HepG2 (cell line): ENCODE measurements at regions not wholly inside any gene's neighbourhood (a gene's known extent, or its start where the extent isn't known, plus 50 kb on each side); places are given as distances from the start of the nearest gene placed in this dataset.

Experiments
- HIVEP1 ChIP-seq: sonication (generic); formaldehyde crosslinking; IDR thresholded peaks from 2 replicates; pipeline ENCODE4 v1.4.0; 2020; ENCODE audit warnings: mild to moderate bottlenecking, missing genetic modification reagents
- NR2F6 ChIP-seq, 2 experiments: IDR thresholded peaks; 2 replicates each; pipeline ENCODE4 v1.6.1; 2016; ENCODE audit warnings: antibody characterized with exemption in 1 of 2, mild to moderate bottlenecking in 1 of 2
- PHF20 ChIP-seq: sonication (generic); formaldehyde crosslinking; IDR thresholded peaks from 2 replicates; pipeline ENCODE4 v1.5.0; 2020; ENCODE audit warnings: mild to moderate bottlenecking, missing genetic modification reagents
- RAD21 ChIP-seq: fragments of 450-650 bp; formaldehyde crosslinking; IDR thresholded peaks from 2 replicates; pipeline ENCODE4 v1.5.0; 2020; ENCODE audit warnings: mild to moderate bottlenecking
- REPIN1 ChIP-seq: sonication (generic); formaldehyde crosslinking; IDR thresholded peaks from 2 replicates; pipeline ENCODE4 v1.8.0; 2022; ENCODE audit warnings: missing genetic modification reagents, low read depth, mild to moderate bottlenecking, borderline replicate concordance
- SMAD1 ChIP-seq: sonication (generic); formaldehyde crosslinking; IDR thresholded peaks from 2 replicates; pipeline ENCODE4 v1.4.0; 2020; ENCODE audit warnings: missing genetic modification reagents, low read depth, mild to moderate bottlenecking, borderline replicate concordance
- SOX5 ChIP-seq: IDR thresholded peaks from 2 replicates; pipeline ENCODE4 v1.6.1; 2016; ENCODE audit warnings: borderline replicate concordance
- TP53 ChIP-seq: sonication (generic); formaldehyde crosslinking; conservative IDR thresholded peaks from 2 replicates; pipeline ENCODE4 v1.4.0; 2020; ENCODE audit warnings: missing genetic modification reagents
- WIZ ChIP-seq: sonication (generic); formaldehyde crosslinking; IDR thresholded peaks from 2 replicates; pipeline ENCODE4 v1.5.1; 2020; ENCODE audit warnings: mild to moderate bottlenecking, missing genetic modification reagents
- ZNF230 ChIP-seq: sonication (generic); formaldehyde crosslinking; IDR thresholded peaks from 2 replicates; pipeline ENCODE4 v1.4.0; 2020; ENCODE audit warnings: mild to moderate bottlenecking, missing genetic modification reagents
- ZNF234 ChIP-seq: sonication (generic); formaldehyde crosslinking; conservative IDR thresholded peaks from 2 replicates; pipeline ENCODE4 v1.5.1; 2020; ENCODE audit warnings: mild to moderate bottlenecking, missing genetic modification reagents
- ZNF772 ChIP-seq: sonication (generic); formaldehyde crosslinking; IDR thresholded peaks from 2 replicates; pipeline ENCODE4 v1.5.0; 2020; ENCODE audit warnings: mild to moderate bottlenecking, missing genetic modification reagents
- ZNF782 ChIP-seq: sonication (generic); formaldehyde crosslinking; IDR thresholded peaks from 2 replicates; pipeline ENCODE4 v1.4.0; 2020; ENCODE audit warnings: missing genetic modification reagents, mild to moderate bottlenecking, borderline replicate concordance
- TF ChIP-seq, protein P1 (sequence below): IDR thresholded peaks from 2 replicates; pipeline ENCODE4 v1.6.1; 2016; ENCODE audit warnings: missing biosample characterization, missing genetic modification reagents, low read depth
- TF ChIP-seq, protein P2 (sequence below): IDR thresholded peaks from 2 replicates; pipeline ENCODE4 v1.6.1; 2012; ENCODE audit warnings: low read length, improper control_type of control experiment
- TF ChIP-seq, protein P3 (sequence below): IDR thresholded peaks from 2 replicates; pipeline ENCODE4 v1.6.1; 2018; ENCODE audit warnings: missing genetic modification reagents, mild to moderate bottlenecking, missing compliant biosample characterization
- TF ChIP-seq, protein P4 (sequence below): sonication (generic); formaldehyde crosslinking; IDR thresholded peaks from 2 replicates; pipeline ENCODE4 v1.8.1; 2023; ENCODE audit warnings: mild to moderate bottlenecking, missing genetic modification reagents
- TF ChIP-seq, protein P5 (sequence below): IDR thresholded peaks from 2 replicates; pipeline ENCODE4 v1.6.1; 2016; ENCODE audit warnings: mild to moderate bottlenecking
- TF ChIP-seq, protein P6 (sequence below): sonication (generic); formaldehyde crosslinking; IDR thresholded peaks from 2 replicates; pipeline ENCODE4 v1.4.0; 2020; ENCODE audit warnings: missing genetic modification reagents

DNA sequence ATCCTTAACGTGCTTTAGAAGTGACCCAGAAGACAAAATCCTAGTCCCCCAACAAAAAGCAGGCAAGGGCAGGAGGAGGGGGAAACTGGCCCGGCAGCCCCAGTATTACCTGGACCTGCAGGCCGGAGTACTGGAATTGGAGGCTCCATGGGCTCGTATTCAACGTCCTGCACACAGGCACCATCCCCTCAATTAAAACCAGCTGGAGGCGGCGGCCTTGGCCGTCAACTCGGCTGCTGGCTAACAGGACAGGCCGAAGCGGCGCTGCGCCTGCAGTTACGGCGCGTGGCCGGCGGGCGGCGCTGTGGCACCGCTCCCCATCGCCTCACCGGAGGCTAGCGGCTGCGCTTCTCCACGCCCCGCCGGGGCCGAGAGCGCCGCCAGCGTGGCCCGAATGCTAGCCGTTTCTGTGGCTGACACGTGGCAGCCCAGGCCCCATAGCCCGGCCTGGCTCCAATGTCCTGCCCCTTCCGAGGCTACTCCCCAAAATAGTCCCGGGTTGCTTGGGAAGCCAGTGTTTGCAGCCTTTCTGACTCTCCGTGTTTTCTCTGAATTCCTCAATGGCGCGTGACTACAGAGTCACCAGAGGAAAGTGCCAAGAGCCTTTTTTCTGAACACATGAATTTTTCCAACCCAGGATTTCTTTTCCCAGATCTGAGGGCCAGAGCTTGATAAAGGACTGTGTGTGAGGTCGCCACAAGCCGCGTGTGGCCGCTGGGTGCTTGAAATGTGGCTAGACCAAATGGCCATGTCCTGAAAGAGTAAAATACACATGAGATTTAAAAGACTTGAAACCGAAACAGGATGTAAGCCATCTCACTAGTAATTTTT, 82.5 kb downstream of the HHIPL2 start (continued):
- TF ChIP-seq, protein P1, sequence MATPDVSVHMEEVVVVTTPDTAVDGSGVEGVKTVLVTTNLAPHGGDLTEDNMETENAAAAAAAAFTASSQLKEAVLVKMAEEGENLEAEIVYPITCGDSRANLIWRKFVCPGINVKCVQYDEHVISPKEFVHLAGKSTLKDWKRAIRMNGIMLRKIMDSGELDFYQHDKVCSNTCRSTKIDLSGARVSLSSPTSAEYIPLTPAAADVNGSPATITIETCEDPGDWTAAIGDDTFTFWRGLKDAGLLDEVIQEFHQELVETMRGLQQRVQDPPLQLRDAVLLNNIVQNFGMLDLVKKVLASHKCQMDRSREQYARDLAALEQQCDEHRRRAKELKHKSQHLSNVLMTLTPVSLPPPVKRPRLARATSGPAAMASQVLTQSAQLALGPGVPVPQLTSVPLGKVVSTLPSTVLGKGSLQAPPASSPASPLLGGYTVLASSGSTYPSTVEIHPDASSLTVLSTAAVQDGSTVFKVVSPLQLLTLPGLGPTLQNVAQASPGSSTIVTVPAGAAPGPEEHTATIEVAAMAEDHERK (CRISPR knock-in tag) = 0 out of 2 replicates have a peak, but pooled peaks have one; percentile 24
- no peak for TF ChIP-seq NR2F6 (IDR thresholded peaks at IDR 0.05)
- peak; percentile 57; the same call in 1 of the 2 replicates for TF ChIP-seq NR2F6 (CRISPR knock-in tag; IDR thresholded peaks at IDR 0.05)
- TF ChIP-seq, protein P2, sequence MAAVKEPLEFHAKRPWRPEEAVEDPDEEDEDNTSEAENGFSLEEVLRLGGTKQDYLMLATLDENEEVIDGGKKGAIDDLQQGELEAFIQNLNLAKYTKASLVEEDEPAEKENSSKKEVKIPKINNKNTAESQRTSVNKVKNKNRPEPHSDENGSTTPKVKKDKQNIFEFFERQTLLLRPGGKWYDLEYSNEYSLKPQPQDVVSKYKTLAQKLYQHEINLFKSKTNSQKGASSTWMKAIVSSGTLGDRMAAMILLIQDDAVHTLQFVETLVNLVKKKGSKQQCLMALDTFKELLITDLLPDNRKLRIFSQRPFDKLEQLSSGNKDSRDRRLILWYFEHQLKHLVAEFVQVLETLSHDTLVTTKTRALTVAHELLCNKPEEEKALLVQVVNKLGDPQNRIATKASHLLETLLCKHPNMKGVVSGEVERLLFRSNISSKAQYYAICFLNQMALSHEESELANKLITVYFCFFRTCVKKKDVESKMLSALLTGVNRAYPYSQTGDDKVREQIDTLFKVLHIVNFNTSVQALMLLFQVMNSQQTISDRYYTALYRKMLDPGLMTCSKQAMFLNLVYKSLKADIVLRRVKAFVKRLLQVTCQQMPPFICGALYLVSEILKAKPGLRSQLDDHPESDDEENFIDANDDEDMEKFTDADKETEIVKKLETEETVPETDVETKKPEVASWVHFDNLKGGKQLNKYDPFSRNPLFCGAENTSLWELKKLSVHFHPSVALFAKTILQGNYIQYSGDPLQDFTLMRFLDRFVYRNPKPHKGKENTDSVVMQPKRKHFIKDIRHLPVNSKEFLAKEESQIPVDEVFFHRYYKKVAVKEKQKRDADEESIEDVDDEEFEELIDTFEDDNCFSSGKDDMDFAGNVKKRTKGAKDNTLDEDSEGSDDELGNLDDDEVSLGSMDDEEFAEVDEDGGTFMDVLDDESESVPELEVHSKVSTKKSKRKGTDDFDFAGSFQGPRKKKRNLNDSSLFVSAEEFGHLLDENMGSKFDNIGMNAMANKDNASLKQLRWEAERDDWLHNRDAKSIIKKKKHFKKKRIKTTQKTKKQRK = no peak
- TF ChIP-seq ZNF230 (CRISPR knock-in tag) = peak; percentile 97
- TF ChIP-seq ZNF772 (CRISPR knock-in tag) = peak; percentile 97
- TF ChIP-seq SOX5 (CRISPR knock-in tag) = peak; percentile 76; the same call in 1 of the 2 replicates
- peak; percentile 87 for TF ChIP-seq WIZ (CRISPR knock-in tag)
- no peak; the same call in 1 of the 2 replicates for TF ChIP-seq HIVEP1 (CRISPR knock-in tag)
- peak; percentile 97; the same call in 1 of the 2 replicates for TF ChIP-seq SMAD1 (CRISPR knock-in tag)
- TF ChIP-seq, protein P3, sequence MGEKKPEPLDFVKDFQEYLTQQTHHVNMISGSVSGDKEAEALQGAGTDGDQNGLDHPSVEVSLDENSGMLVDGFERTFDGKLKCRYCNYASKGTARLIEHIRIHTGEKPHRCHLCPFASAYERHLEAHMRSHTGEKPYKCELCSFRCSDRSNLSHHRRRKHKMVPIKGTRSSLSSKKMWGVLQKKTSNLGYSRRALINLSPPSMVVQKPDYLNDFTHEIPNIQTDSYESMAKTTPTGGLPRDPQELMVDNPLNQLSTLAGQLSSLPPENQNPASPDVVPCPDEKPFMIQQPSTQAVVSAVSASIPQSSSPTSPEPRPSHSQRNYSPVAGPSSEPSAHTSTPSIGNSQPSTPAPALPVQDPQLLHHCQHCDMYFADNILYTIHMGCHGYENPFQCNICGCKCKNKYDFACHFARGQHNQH (CRISPR knock-in tag) = peak; percentile 80; the same call in 1 of the 2 replicates
- TF ChIP-seq, protein P4, sequence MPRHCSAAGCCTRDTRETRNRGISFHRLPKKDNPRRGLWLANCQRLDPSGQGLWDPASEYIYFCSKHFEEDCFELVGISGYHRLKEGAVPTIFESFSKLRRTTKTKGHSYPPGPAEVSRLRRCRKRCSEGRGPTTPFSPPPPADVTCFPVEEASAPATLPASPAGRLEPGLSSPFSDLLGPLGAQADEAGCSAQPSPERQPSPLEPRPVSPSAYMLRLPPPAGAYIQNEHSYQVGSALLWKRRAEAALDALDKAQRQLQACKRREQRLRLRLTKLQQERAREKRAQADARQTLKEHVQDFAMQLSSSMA (CRISPR knock-in tag) = peak; percentile 90
- peak; percentile 92 for TF ChIP-seq REPIN1 (CRISPR knock-in tag)
- TF ChIP-seq ZNF782 (CRISPR knock-in tag) = peak; percentile 96
- no peak for TF ChIP-seq TP53 (CRISPR knock-in tag)
- peak; percentile 100 for TF ChIP-seq RAD21 (CRISPR knock-in tag)
- TF ChIP-seq ZNF234 = 0 out of 2 replicates have a peak, but pooled peaks have one; percentile 66
- TF ChIP-seq PHF20 (CRISPR knock-in tag) = peak; percentile 63; the same call in 1 of the 2 replicates
- TF ChIP-seq, protein P5, sequence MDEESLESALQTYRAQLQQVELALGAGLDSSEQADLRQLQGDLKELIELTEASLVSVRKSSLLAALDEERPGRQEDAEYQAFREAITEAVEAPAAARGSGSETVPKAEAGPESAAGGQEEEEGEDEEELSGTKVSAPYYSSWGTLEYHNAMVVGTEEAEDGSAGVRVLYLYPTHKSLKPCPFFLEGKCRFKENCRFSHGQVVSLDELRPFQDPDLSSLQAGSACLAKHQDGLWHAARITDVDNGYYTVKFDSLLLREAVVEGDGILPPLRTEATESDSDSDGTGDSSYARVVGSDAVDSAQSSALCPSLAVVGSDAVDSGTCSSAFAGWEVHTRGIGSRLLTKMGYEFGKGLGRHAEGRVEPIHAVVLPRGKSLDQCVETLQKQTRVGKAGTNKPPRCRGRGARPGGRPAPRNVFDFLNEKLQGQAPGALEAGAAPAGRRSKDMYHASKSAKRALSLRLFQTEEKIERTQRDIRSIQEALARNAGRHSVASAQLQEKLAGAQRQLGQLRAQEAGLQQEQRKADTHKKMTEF (CRISPR knock-in tag) = peak; percentile 94
- TF ChIP-seq, protein P6, sequence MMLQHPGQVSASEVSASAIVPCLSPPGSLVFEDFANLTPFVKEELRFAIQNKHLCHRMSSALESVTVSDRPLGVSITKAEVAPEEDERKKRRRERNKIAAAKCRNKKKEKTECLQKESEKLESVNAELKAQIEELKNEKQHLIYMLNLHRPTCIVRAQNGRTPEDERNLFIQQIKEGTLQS = 0 out of 2 replicates have a peak, but pooled peaks have one; percentile 14
